ENCODE measurements at regions not wholly inside any gene's neighbourhood (a gene's known extent, or its start where the extent isn't known, plus 50 kb on each side); places are given as distances from the start of the nearest gene placed in this dataset.
"Not testable (repeated sequence)": the region's sequence is repeated elsewhere in the genome, so short reads cannot be mapped to it uniquely, and the experiment has no call there.

- TF ChIP-seq CTCF (IDR thresholded peaks at IDR 0.05) (no peak), POLR2A (IDR thresholded peaks at IDR 0.05) (no peak)
- Histone ChIP-seq H3K4me1 (no peaks in the 10 kb centered on the region), H3K27me3 (no peaks in the 10 kb centered on the region), H3K4me3 (no peak overlapping the region), H3K36me3 (no peaks in the 10 kb centered on the region), H3K9me3 (peaks cover 0 to 4% (median 0%) of the 10 kb centered on the region in 4 donors), H3K27ac (no peak overlapping the region)
- DNase-seq: no peak
Measured at GRCh38 chr3:35275768-35276167, 363.6 kb upstream of the ARPP21 start.

GRCh38 chr3:35276568-35276967 lies 362.8 kb upstream of the ARPP21 start:
- DNase-seq: no peak

GRCh38 chr3:35291471-35292236 lies 347.7 kb upstream of the ARPP21 start:
- Histone ChIP-seq H3K27me3 (no peaks in the 10 kb centered on the region), H3K27ac (no peak overlapping the region), H3K4me1 (no peaks in the 10 kb centered on the region), H3K36me3 (no peaks in the 10 kb centered on the region), H3K9me3 (no peaks in the 10 kb centered on the region), H3K4me3 (no peak overlapping the region)
- DNase-seq: no peak
- TF ChIP-seq CTCF (IDR thresholded peaks at IDR 0.05) (no peak), POLR2A (IDR thresholded peaks at IDR 0.05) (no peak)

More at GRCh38 chr3:35276568-35276967, 362.8 kb upstream of the ARPP21 start:
- no peaks in the 10 kb centered on the region for H3K4me1 ChIP-seq
- no peak for TF ChIP-seq POLR2A (IDR thresholded peaks at IDR 0.05)
- no peak for TF ChIP-seq CTCF (IDR thresholded peaks at IDR 0.05)
- H3K27ac ChIP-seq: no peak overlapping the region
- H3K4me3 ChIP-seq: no peak overlapping the region
- peaks cover 0 to 4% (median 0%) of the 10 kb centered on the region in 4 donors for H3K9me3 ChIP-seq
- H3K27me3 ChIP-seq: no peaks in the 10 kb centered on the region
- no peaks in the 10 kb centered on the region for H3K36me3 ChIP-seq

GRCh38 chr3:35292568-35292967 lies 346.8 kb upstream of the ARPP21 start:
- H3K27me3 ChIP-seq: no peaks in the 10 kb centered on the region

GRCh38 chr3:35295906-35296305 lies 343.4 kb upstream of the ARPP21 start:
- H3K4me3 ChIP-seq: no peak overlapping the region
- no peaks in the 10 kb centered on the region for H3K4me1 ChIP-seq
- no peak for DNase-seq
- H3K27ac ChIP-seq: no peak overlapping the region
- no peaks in the 10 kb centered on the region for H3K36me3 ChIP-seq
- TF ChIP-seq CTCF (IDR thresholded peaks at IDR 0.05) (no peak), POLR2A (IDR thresholded peaks at IDR 0.05) (no peak)
- H3K27me3 ChIP-seq: no peaks in the 10 kb centered on the region
- H3K9me3 ChIP-seq: no peaks in the 10 kb centered on the region

More at GRCh38 chr3:35292568-35292967, 346.8 kb upstream of the ARPP21 start:
- Histone ChIP-seq H3K36me3 (no peaks in the 10 kb centered on the region), H3K9me3 (no peaks in the 10 kb centered on the region), H3K27ac (no peak overlapping the region), H3K4me3 (no peak overlapping the region), H3K4me1 (no peaks in the 10 kb centered on the region)
- no peak for DNase-seq
- TF ChIP-seq POLR2A (IDR thresholded peaks at IDR 0.05): no peak

GRCh38 chr3:35296533-35296932 lies 342.8 kb upstream of the ARPP21 start:
- Histone ChIP-seq H3K4me1 (no peaks in the 10 kb centered on the region), H3K27me3 (no peaks in the 10 kb centered on the region), H3K4me3 (no peak overlapping the region), H3K27ac (no peak overlapping the region), H3K9me3 (no peaks in the 10 kb centered on the region), H3K36me3 (no peaks in the 10 kb centered on the region)
- no peak for DNase-seq
- TF ChIP-seq POLR2A (IDR thresholded peaks at IDR 0.05) (no peak), CTCF (IDR thresholded peaks at IDR 0.05) (no peak)

- not testable (repeated sequence) for H3K36me3 ChIP-seq, H3K4me1 ChIP-seq, DNase-seq, H3K9me3 ChIP-seq, H3K27me3 ChIP-seq, H3K27ac ChIP-seq, H3K4me3 ChIP-seq
Measured at GRCh38 chr3:35296944-35297343, 342.4 kb upstream of the ARPP21 start.

Data from Peyer's patch (tissue), 4 donors.